Hematopoietic multipotent progenitor cell treated with erythropoietin and hydrocortisone succinate and interleukin-3 and kit ligand, for 15 days (in vitro differentiated cells): ENCODE measurements at regions not wholly inside any gene's neighbourhood (a gene's known extent, or its start where the extent isn't known, plus 50 kb on each side); places are given as distances from the start of the nearest gene placed in this dataset.

ENCODE experiments used
- DNase-seq: peaks from one replicate; pipeline ENCODE4 v3.0.0-alpha.2; 2015; ENCODE audit warnings: low spot score

DNA sequence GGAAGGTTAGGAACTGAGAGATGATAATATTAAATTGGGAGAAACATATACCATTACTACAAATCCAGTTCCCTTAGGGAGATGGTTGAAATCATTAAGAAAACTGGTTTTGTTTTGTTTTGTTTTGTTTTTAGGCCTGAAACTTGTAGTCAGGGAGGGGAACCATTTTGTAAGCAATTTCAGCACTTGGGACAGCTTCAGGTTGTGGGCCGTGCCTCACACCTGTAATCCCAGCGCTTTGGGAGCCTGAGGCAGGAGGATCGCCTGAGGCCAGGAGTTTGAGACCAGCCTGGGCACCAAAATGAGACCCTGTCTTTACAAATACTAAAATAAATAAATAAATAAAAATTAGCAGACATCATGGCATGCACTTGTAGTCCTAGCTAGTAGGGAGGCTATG is 694.3 kb upstream of the NR5A2 start:
- no peak for DNase-seq

GRCh38 chr1:199335496-199335895 is 692.0 kb upstream of the NR5A2 start:
- DNase-seq = no peak

DNA sequence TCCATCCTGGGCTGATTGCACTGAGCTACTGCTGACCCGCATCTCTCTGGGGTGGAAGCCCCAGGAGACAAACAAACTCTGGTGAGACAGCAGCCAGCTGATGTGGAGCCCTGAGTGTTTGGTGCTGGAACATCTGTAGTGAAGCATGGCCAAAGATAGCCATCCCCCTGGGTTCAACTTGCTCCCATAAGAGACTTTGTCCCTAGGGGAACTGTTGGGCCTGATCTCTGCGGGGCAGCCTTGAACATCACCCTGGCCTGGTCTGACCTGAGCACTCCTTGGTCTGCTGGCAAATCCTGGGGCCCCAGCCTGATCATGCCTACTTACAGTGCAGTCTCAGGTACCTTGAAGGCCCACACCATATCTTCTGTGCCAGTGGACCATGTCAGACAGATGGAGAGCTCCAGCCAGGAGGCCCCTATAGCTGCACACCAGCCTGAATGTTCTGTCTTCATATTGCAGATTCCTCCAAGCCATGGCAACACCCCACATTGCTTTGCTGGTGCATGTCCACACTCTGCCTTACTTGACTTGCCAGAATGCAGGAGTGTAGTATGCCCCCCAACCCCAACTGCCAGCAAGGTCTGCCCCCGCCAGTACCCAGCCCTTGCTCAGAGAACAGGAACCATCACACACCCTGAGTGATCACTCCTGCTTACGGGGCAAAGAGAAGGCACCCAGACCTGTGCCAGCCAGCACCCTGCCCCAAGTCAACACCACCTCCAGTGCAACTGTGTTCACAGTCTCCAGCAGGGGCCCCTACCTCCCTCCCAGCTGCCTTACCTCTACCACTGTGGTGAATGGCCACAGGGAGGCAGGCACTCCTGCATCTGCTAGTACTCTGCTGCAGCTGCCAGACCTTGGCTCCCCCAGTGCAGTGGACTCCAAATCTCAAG is 690.5 kb upstream of the NR5A2 start:
- no peak for DNase-seq

DNA sequence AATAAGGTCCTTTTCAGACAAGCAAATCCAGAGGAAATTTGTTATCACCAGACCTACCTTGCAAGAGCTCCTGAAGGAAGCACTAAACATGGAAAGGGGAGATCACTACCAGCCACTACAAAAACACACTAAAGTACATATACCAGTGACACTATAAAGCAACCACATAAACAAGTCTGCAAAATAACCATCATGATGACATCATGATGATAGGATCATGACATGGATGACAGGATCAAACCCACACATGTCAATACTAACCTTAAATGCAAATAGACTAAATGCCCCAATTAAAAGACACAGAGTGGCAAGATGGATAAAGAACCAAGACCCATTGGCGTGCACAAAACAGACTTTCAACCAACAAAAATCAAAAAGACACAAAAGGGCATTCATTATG is 688.8 kb upstream of the NR5A2 start:
- no peak for DNase-seq

GRCh38 chr1:199352351-199352750 is 675.2 kb upstream of the NR5A2 start:
- DNase-seq = no peak

GRCh38 chr1:199353906-199354305 is 673.6 kb upstream of the NR5A2 start:
- no peak for DNase-seq

DNA sequence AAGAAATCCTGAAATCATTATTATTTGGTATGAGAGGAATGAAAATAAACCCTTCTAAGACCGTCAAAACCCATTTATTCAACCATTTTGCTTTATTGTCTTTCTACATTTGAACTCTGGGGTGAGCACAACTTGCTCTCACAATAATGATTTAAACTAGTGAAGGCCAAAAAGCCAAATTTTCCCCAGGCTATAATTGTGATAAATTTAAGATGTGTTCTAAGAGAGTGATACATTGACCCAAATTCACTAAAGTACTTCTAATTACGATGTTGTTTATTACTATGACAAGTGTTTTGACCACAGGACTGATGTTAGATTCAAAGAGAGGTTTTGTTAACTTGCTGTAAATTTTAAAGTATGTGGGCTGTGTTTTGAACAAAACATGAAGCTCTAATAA is 670.9 kb upstream of the NR5A2 start:
- no peak for DNase-seq

- DNase-seq = no peak
These were observed 669.9 kb upstream of the NR5A2 start for GRCh38 chr1:199357599-199357998.

DNA sequence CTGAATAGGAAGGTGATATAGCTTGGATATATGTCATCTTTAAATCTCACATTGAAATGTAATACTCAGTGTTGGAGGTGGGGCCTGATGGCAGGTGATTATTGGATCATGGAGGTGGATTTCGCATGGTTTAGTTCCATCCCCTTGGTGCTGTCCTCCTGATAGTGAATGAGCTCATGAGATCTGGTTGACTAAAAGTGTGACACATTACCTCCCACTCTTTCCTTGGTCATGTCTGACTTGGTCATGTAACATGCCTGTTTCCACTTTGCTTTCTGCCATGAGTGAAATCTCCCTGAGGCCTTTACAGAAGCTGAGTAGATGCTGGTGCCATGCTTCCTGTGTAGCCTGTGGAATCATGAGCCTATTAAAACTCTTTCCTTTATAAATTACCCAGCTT is 664.5 kb upstream of the NR5A2 start:
- no peak for DNase-seq

DNA sequence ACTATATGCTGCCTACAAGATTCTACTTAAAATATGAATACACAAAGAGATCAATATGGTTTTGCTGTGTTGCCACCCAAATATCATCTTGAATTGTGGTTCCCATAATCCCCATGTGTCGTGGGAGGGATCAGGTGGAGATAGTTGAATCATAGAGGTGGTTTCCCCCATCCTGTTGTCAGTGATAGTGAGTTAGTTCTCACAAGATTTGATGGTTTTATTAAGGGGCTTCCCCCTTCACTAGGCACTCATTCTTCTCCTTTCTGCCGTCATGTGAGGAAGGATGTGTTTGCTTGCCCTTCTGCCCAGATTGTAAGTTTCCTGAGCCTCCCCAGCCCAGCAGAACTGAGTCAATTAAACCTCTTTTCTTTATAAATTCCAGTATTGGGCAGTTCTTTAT is 654.4 kb upstream of the NR5A2 start:
- no peak for DNase-seq

DNA sequence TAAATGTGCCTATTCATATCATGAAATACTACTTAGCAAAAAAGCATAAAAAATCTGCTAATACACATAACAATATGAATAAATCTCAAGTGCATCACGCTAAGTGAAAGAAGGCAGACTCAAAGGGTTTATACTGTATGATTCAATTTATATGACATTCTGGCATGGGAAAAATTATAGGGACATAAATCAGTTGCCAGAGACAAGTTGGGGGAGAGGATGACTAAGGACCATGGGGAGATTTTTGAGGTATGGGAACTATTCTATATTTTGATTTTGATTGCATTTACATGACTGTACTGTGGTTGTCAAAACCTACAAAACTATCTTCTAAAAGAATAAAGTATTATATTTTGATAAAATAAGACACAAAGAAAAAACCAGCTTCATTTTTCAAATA is 650.3 kb upstream of the NR5A2 start:
- no peak for DNase-seq

- DNase-seq = no peak
These were observed 643.7 kb upstream of the NR5A2 start for GRCh38 chr1:199383793-199384192.

DNA sequence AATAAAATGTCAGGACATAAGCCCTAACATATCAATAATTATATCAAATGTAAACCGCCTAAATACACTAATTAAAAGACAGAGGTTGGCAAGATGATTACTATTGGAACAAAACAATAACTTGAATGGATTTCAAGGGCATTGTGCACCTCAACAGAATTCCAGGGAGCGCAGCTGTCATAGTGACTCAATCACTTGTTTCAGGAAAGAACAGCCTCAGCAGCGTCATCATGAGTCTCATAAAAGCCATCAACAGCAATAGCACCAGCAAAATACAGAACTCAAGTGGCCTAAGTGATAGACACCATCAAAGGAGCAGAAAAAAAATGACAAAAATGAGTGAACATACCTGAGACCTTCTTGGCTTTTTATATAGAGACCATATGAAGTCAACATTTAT is 632.7 kb upstream of the NR5A2 start:
- no peak for DNase-seq

- no peak for DNase-seq
These were observed 631.1 kb upstream of the NR5A2 start for GRCh38 chr1:199396456-199396855.

GRCh38 chr1:199399996-199400724 is 627.4 kb upstream of the NR5A2 start:
- DNase-seq = no peak

DNA sequence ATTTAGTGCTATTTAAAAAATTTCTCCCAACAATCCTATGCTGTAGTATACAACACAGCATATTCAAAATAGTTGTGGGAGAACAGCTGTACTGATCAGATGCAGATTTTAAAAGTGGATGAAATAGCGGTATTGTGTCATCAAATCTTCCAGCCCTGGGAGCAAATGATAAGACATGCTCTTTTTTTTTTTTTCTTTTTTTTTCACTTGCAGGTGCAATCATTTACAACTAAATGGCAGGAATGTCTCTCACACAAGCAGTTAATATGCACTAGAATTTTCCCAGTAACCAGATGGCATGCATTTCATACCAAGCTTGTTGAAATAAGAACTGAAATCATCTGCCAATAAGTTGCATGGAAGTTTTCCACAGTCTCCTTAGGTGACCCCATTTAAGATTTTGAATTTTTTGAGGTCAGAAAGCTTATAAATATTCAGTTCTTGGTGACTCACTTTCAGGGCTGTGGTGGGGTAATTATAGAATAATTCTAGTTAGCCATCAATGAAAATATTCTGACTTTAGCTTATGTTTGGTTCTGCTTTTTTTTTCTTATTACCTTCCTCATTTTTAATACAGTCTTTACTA is 623.9 kb upstream of the NR5A2 start:
- no peak for DNase-seq

- no peak for DNase-seq
These were observed 623.3 kb upstream of the NR5A2 start for GRCh38 chr1:199404191-199404590.

DNA sequence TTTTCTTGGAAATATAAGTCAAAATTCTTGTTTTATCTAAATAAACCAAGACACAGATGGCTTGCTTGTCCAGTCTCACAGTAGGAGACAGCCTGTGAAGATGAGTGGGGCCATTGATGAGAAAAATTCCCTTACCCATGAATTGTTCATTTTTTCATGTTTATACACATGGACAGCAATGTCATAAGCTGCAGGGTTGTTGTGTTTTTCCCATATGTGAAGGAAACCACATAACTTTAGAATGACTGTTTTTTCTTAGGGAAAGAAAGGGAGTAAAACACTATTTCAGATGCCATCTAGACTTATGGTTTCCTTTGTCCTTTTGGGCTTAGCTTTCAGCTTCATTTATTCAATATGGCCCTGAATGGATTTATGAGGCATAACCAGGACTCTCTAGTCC is 622.5 kb upstream of the NR5A2 start:
- DNase-seq = no peak

DNA sequence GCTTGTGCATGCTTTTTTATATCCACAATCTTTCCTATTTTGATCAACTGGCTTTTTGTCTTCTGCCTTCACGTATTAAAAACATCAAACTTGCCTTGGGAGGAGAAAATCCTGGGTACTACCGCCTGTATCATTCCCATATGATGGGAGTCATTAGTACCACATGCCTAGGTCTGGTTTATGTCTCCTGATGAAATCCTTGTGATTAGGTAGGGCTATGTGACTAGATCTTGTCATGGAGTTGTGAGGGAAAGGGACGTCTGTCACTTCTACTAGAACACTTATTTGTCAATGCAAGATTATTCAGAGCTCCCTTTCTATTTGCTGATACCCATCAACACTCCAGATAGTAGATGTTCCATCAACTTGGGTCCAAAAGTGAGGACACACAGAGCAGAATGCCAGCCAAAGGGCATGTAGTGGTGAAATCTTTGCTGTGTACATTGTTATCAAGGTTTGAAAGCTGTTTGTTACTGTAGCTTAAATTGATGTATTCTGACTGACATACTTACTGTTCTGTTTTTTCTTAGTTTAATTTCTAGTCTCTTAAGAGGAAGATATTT is 621.8 kb upstream of the NR5A2 start:
- DNase-seq = no peak

- DNase-seq = no peak
These were observed 617.0 kb upstream of the NR5A2 start for GRCh38 chr1:199410462-199410861.

DNA sequence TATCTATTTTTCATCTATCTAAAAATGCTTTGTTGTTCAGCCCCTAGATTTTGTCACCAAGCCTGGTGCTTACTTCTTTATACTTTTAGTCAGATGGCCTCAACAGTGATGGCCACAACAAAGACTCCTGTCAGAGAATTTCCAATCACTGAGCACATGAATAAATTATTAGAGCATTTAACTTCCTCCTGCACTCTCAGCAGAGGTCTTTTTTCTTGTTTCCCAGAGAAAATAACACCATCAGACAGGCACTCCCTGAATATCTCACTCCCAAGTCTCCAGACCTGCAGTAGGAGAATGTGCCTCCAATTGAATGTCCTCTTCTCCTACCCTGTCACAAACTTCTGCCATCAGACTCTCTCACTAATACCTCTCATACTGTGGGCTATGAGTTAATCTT is 616.0 kb upstream of the NR5A2 start:
- DNase-seq = no peak

DNA sequence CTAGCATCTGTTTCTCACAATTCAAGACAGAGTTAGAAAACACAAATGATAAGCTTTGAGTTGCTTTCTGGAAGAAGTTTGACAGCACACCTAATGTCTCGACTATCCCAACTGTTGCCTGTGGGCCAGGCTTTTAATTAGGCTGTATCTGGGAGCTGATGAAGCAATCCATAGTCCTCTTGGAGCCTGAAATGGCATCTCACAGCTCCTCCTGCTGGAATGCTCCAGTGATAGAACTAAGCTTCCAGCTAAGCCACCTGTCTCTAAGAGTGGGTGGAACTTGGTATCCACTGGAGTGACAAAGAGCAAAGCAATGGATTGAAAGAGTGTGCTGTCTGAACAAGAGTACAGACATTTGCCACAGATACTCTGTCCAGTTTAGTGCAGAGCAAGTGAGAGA is 605.3 kb upstream of the NR5A2 start:
- no peak for DNase-seq

DNA sequence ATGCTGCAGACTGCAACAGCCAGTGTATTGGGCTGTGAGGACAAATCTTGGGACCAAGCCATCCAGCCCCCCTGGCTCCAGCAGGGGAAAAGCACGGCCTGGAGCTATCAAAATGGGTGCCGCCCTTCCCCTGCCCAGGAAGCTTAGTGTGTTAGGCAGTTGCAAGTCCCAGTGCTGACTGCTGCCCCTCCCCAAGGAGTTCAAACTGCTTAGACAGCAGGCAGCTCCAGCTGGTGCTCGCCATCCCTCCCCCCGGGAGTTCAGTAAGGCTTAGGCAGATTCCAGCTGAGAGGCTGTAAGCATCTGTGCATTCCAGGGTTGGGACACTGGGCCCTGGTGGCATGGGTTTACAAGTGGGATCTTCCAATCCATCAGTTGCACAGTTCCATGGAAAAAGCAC is 579.6 kb upstream of the NR5A2 start:
- no peak for DNase-seq
